ENCODE measurements at regions not wholly inside any gene's neighbourhood (a gene's known extent, or its start where the extent isn't known, plus 50 kb on each side); places are given as distances from the start of the nearest gene placed in this dataset.

DNA sequence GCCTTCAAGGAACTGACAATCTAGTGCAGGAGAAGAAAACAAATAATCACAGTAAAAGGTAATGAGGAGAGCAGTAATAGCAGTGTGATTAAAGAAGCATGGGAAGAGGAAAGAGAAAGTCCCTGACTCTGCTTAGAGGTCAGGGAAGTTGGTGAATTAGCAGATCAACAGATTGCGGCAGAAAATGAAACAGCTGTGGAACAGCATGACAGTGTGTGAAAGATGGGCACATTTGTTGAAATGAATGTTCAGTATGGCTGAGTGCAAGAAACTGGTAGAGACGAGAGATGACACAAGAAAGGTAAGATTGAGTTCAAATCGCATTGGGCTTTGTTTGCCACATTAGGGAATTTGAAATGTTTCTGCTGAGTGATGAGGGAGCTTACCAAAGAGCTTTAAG is 63.7 kb upstream of the RASSF8 start:
- TF ChIP-seq CTCF (IDR thresholded peaks at IDR 0.05) (no peak), POLR2A (IDR thresholded peaks at IDR 0.05) (no peak), POLR2AphosphoS5 (IDR thresholded peaks at IDR 0.05) (no peak), EP300 (IDR thresholded peaks at IDR 0.05) (no peak)
